Neural crest cell (in vitro differentiated cells): ENCODE measurements at regions not wholly inside any gene's neighbourhood (a gene's known extent, or its start where the extent isn't known, plus 50 kb on each side); places are given as distances from the start of the nearest gene placed in this dataset.

Experiments used
- DNase-seq: peaks from one replicate; pipeline ENCODE4 v3.0.0; 2021; ENCODE audit warnings: low read depth, mixed read lengths, low spot score
- H3K27ac Mint-ChIP-seq: one replicate; pipeline ENCODE4 v1.8.0; 2021; ENCODE audit warnings: mild to moderate bottlenecking, mixed read lengths; ENCODE audit not compliant: unreplicated experiment
- H3K27me3 Mint-ChIP-seq: 2 replicates; pipeline ENCODE4 v1.8.0; 2021; ENCODE audit warnings: low read depth, mild to moderate bottlenecking, mixed read lengths
- H3K36me3 Mint-ChIP-seq: 2 replicates; pipeline ENCODE4 v1.8.0; 2021; ENCODE audit warnings: low read depth, mild to moderate bottlenecking, mixed read lengths
- H3K4me1 Mint-ChIP-seq: 2 replicates; pipeline ENCODE4 v1.8.0; 2021; ENCODE audit warnings: mixed read lengths
- H3K4me3 Mint-ChIP-seq: one replicate; pipeline ENCODE4 v1.8.0; 2021; ENCODE audit warnings: mild to moderate bottlenecking, mixed read lengths
- H3K9me3 Mint-ChIP-seq: 2 replicates; pipeline ENCODE4 v1.8.0; 2021; ENCODE audit warnings: mixed read lengths
- TF ChIP-seq, protein P1 (sequence below): fragments of 200-600 bp; sonication (generic); conservative IDR thresholded peaks from 2 replicates; pipeline ENCODE4 v1.5.0; 2021; ENCODE audit warnings: antibody characterized with exemption, mild to moderate bottlenecking

DNA sequence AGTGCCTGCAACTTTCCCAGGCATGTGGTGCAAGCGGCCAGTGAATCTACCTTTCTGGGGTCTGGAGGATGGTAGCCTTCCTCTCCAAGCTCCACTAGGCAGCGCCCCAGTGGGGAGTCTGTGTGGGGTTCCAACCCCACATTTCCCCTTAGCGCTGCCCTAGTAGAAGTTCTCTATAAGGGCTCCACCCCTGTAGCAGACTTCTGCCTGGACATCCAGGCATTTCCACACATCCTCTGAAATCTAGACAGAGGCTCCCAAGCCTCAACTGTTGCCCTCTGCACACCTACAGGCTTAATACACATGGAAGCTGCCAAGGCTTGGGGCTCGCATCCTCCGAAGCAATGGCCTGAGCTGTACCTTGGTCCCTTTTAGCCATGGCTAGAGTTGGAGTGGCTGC, 321.6 kb downstream of the TFAP2A start:
- Mint-ChIP-seq H3K36me3 (peaks cover 5% of the 10 kb centered on the region), H3K27ac (no peak overlapping the region), H3K4me3 (no peak overlapping the region), H3K27me3 (no peaks in the 10 kb centered on the region), H3K9me3 (peaks cover 13% of the 10 kb centered on the region), H3K4me1 (no peaks in the 10 kb centered on the region)
- TF ChIP-seq, protein P1, sequence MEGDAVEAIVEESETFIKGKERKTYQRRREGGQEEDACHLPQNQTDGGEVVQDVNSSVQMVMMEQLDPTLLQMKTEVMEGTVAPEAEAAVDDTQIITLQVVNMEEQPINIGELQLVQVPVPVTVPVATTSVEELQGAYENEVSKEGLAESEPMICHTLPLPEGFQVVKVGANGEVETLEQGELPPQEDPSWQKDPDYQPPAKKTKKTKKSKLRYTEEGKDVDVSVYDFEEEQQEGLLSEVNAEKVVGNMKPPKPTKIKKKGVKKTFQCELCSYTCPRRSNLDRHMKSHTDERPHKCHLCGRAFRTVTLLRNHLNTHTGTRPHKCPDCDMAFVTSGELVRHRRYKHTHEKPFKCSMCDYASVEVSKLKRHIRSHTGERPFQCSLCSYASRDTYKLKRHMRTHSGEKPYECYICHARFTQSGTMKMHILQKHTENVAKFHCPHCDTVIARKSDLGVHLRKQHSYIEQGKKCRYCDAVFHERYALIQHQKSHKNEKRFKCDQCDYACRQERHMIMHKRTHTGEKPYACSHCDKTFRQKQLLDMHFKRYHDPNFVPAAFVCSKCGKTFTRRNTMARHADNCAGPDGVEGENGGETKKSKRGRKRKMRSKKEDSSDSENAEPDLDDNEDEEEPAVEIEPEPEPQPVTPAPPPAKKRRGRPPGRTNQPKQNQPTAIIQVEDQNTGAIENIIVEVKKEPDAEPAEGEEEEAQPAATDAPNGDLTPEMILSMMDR, result no peak
- DNase-seq, result no peak

DNA sequence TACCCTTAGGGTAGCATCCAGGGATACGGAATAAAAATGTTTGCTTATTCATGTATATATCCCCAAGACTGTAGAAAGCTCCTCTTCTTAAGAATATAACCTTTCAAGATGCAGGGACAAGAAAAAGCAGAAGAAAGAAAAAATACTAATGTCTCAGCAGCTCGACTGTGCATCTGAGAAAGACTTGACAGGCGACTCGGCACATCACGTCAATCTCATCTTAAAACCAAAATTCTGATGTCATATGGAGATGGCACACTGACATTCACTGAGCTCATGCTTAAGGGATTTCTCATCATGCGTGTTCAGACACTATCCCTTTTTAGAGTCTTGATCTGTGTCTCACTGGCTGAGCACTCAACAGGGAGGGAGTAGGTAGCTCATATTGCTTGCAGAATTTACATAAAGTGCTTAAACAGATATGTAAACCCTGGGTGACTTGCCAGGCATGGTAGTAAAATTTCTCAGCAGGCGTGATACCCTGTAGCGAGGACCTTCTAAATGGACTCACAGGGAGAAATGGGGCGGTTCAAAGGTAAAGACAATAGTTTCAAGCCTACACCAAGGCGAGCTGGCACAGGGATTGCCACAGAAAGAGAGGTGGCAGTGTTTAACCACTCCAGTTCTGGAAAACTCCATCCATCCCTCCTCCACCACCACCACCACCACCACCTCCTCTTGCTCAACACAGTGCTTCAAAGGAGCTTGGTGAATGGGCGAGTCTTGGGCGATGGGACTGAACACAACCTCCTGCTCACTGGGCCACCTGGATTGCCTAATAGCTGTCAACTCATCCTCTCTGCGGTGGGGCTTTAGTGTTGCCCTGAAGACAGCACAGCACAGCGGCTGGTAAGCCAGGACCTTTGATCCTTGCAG, 330.5 kb downstream of the TFAP2A start:
- TF ChIP-seq, protein P1, result no peak
- no peak for DNase-seq
- H3K4me1 Mint-ChIP-seq, result no peaks in the 10 kb centered on the region
- no peak overlapping the region for H3K27ac Mint-ChIP-seq
- no peaks in the 10 kb centered on the region for H3K9me3 Mint-ChIP-seq
- no peaks in the 10 kb centered on the region for H3K27me3 Mint-ChIP-seq
- no peaks in the 10 kb centered on the region for H3K36me3 Mint-ChIP-seq
- H3K4me3 Mint-ChIP-seq, result no peak overlapping the region

DNA sequence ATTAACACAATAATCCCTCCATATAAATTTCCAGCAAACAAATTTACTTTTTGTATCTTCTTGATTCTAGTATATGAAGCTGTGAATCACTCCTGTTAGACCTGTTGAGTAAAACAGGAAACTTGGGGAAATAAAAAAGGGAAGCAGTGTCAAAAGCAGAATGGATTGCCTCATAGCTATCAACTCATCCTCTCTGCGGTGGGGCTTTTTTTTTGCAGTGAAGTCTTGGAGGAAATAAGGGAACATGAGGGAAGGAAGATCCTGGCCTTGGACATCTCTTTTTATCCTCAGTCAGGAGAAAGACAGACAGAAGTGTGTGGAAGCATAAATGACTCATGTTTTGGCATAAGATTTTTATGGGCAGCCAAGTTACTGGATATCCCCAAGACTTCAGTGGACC, 332.5 kb downstream of the TFAP2A start:
- Mint-ChIP-seq H3K36me3 (no peaks in the 10 kb centered on the region), H3K4me1 (no peaks in the 10 kb centered on the region), H3K4me3 (no peak overlapping the region), H3K9me3 (no peaks in the 10 kb centered on the region), H3K27me3 (no peaks in the 10 kb centered on the region), H3K27ac (no peak overlapping the region)
- DNase-seq, result no peak
- TF ChIP-seq, protein P1, result no peak

DNA sequence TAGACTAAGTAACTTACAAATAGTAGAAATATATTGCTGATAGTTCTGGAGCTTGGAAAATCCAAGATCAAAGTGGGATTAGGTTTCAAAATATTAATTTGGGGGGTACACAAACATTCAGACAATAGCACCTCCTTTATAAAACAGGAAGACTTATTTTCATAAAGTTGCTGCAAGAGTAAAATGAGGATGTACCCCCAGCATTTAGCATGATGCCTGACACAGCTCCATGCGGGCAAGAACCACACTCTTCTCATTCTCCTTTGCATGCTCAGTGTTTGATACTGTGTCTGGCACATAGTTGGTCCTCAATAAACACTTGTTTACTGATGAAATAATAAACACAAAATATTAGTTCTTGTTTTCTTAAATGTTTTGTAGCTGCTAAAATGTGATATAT, 332.9 kb downstream of the TFAP2A start:
- TF ChIP-seq, protein P1, result no peak
- no peak overlapping the region for H3K4me3 Mint-ChIP-seq
- no peaks in the 10 kb centered on the region for H3K27me3 Mint-ChIP-seq
- no peak overlapping the region for H3K27ac Mint-ChIP-seq
- H3K36me3 Mint-ChIP-seq, result no peaks in the 10 kb centered on the region
- no peak for DNase-seq
- H3K4me1 Mint-ChIP-seq, result no peaks in the 10 kb centered on the region
- no peaks in the 10 kb centered on the region for H3K9me3 Mint-ChIP-seq

DNA sequence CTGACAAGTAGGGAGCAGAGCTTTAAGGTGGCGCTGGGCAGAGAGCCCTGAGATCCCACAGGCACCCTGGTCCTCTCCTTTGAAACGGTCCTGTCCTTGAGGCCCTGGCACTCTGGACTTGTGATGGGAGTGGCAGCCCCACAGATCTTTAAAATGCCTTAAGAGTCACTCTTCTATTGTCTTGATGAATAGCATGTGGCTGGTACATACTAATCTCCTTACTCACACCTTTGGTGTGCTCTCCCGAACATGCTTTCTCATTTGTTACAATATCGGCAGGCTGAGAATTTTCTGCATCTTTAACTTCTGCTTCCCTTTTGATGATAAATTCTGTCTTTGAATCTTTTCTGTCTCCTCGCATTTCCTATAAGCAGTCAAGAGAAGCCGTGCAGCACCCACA, 333.8 kb downstream of the TFAP2A start:
- Mint-ChIP-seq H3K9me3 (no peaks in the 10 kb centered on the region), H3K4me1 (no peaks in the 10 kb centered on the region), H3K4me3 (no peak overlapping the region), H3K27ac (no peak overlapping the region), H3K36me3 (no peaks in the 10 kb centered on the region), H3K27me3 (no peaks in the 10 kb centered on the region)
- TF ChIP-seq, protein P1, result no peak
- DNase-seq, result no peak
